ENCODE measurements at regions not wholly inside any gene's neighbourhood (a gene's known extent, or its start where the extent isn't known, plus 50 kb on each side); places are given as distances from the start of the nearest gene placed in this dataset.

- no peak for ATAC-seq (replicated peaks in 1 of 4)
- no peak overlapping the region for H3K27ac ChIP-seq (ENCODE audit: low read length)
- Mint-ChIP-seq H3K4me1 (no peaks in the 10 kb centered on the region), H3K27me3 (peaks cover 0 to 4% of the 10 kb centered on the region in 2 donors), H3K9me3 (peaks cover 0 to 4% (median 0%) of the 10 kb centered on the region in 3 donors), H3K36me3 (no peaks in the 10 kb centered on the region), H3K4me3 (no peak overlapping the region), H3K27ac (no peak overlapping the region)
- no peaks in the 10 kb centered on the region for H3K4me1 ChIP-seq (ENCODE audit: control insufficient read depth in 1 of 2, extremely low read depth in 1 of 2, insufficient read depth in 2 of 2, low read length in 2 of 2)
- no peak for DNase-seq
- no CpG with 5 or more reads among the region's 3 CpGs for WGBS (ENCODE audit: insufficient coverage)
- no peaks in the 10 kb centered on the region for H3K36me3 ChIP-seq (ENCODE audit: control insufficient read depth in 2 of 2, extremely low read depth in 1 of 2, insufficient read depth in 1 of 2, low read length in 1 of 2)
- ChIA-PET POLR2A (no interaction called here), CTCF (no interaction called here)
- H3K9me3 ChIP-seq: no peaks in the 10 kb centered on the region
- H3K27me3 ChIP-seq (replicated peaks in 1 of 2; ENCODE audit: control insufficient read depth in 2 of 2, extremely low read depth in 1 of 2, insufficient read depth in 2 of 2, low read length in 1 of 2): no peaks in the 10 kb centered on the region
- no peak overlapping the region for H3K4me3 ChIP-seq (ENCODE audit: control insufficient read depth in 1 of 2, extremely low read depth in 1 of 2, low read length in 1 of 2)
Observed at GRCh38 chrX:95675794-95676193, 1008.8 kb upstream of the DIAPH2 start.

DNA sequence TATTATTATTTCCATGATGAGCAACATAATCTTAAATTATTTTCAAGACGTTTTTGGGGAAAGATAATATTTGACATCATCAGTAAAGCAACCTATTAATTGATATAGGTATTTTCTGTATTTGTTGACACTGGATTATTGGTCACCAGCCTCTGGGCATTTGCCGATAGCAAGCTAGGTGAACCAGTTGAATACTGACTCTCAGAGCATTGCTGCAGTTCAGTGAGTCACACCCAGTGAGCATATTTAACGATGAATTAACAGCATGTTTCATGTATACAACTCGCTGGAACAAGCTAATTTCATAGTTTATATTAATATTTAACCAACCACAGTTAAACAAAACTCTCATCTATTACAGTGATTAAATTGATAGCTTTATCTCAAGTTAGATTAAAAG is 1006.0 kb upstream of the DIAPH2 start:
- Mint-ChIP-seq H3K4me3 (no peak overlapping the region), H3K4me1 (no peaks in the 10 kb centered on the region), H3K27me3 (peaks cover 0 to 4% of the 10 kb centered on the region in 2 donors), H3K36me3 (no peaks in the 10 kb centered on the region), H3K9me3 (peaks cover 0 to 4% (median 0%) of the 10 kb centered on the region in 3 donors), H3K27ac (no peak overlapping the region)
- Histone ChIP-seq H3K9me3 (no peaks in the 10 kb centered on the region), H3K27me3 (replicated peaks in 1 of 2; ENCODE audit: control insufficient read depth in 2 of 2, extremely low read depth in 1 of 2, insufficient read depth in 2 of 2, low read length in 1 of 2) (no peaks in the 10 kb centered on the region), H3K4me3 (ENCODE audit: control insufficient read depth in 1 of 2, extremely low read depth in 1 of 2, low read length in 1 of 2) (no peak overlapping the region), H3K4me1 (ENCODE audit: control insufficient read depth in 1 of 2, extremely low read depth in 1 of 2, insufficient read depth in 2 of 2, low read length in 2 of 2) (no peaks in the 10 kb centered on the region), H3K27ac (ENCODE audit: low read length) (no peak overlapping the region), H3K36me3 (ENCODE audit: control insufficient read depth in 2 of 2, extremely low read depth in 1 of 2, insufficient read depth in 1 of 2, low read length in 1 of 2) (no peaks in the 10 kb centered on the region)
- ATAC-seq (replicated peaks in 1 of 4): no peak
- ChIA-PET CTCF (no interaction called here), POLR2A (no interaction called here)
- WGBS (ENCODE audit: insufficient coverage): no CpG with 5 or more reads among the region's 4 CpGs
- no peak for DNase-seq

DNA sequence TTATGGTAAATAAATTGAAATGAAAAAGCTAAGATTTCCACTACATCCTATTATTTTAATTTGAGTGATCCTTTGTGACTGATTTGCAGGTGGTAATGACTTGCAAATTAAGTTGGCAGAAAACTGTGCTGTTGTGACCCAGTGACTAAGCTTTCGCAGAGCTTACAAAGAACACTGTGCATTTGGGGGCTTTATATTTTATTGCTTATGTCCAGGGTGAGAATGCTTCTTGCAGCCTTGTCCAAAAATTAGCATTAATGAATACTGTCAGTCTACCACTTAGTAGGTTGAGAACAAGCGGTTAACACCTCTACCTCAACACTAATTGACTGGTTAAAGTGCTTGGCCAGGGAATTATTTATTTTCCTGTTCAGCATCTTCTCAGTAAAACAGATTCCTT is 991.3 kb upstream of the DIAPH2 start:
- no CpG with 5 or more reads among the region's 2 CpGs for WGBS (ENCODE audit: insufficient coverage)
- H3K9me3 Mint-ChIP-seq: peaks cover 0 to 2% (median 0%) of the 10 kb centered on the region in 3 donors
- H3K9me3 ChIP-seq: no peaks in the 10 kb centered on the region
- no peak overlapping the region for H3K4me3 Mint-ChIP-seq
- no peaks in the 10 kb centered on the region for H3K4me1 ChIP-seq (ENCODE audit: control insufficient read depth in 1 of 2, extremely low read depth in 1 of 2, insufficient read depth in 2 of 2, low read length in 2 of 2)
- DNase-seq (no peak), ATAC-seq (replicated peaks in 1 of 4) (no peak)
- CTCF ChIA-PET: no interaction called here
- POLR2A ChIA-PET: no interaction called here
- no peaks in the 10 kb centered on the region for H3K36me3 ChIP-seq (ENCODE audit: control insufficient read depth in 2 of 2, extremely low read depth in 1 of 2, insufficient read depth in 1 of 2, low read length in 1 of 2)
- H3K27ac Mint-ChIP-seq: no peak overlapping the region
- H3K4me1 Mint-ChIP-seq: no peaks in the 10 kb centered on the region
- H3K36me3 Mint-ChIP-seq: no peaks in the 10 kb centered on the region
- H3K27me3 Mint-ChIP-seq: no peaks in the 10 kb centered on the region
- H3K4me3 ChIP-seq (ENCODE audit: control insufficient read depth in 1 of 2, extremely low read depth in 1 of 2, low read length in 1 of 2): no peak overlapping the region
- no peaks in the 10 kb centered on the region for H3K27me3 ChIP-seq (replicated peaks in 1 of 2; ENCODE audit: control insufficient read depth in 2 of 2, extremely low read depth in 1 of 2, insufficient read depth in 2 of 2, low read length in 1 of 2)
- no peak overlapping the region for H3K27ac ChIP-seq (ENCODE audit: low read length)

DNA sequence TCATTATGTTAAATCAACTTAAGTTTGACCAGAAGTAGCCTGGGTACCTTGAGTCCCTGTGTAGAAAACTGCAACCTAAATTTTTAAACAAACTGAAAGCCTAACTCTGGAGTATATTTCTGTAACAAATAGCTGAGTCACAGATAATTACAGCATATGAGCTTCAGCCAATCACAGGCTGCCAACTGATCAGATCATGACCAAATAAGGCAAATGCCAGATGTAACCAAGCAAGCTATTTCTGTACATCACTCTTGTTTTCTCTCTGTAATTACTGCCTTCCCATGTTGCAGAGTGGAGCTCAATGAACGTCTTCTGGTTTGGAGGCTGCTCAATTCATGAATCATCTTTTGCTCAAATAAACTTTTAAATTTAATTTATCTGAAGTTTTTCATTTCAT is 980.9 kb upstream of the DIAPH2 start:
- Mint-ChIP-seq H3K4me1 (no peaks in the 10 kb centered on the region), H3K27me3 (peaks cover 0 to 11% of the 10 kb centered on the region in 2 donors), H3K9me3 (peaks cover 6 to 20% (median 8%) of the 10 kb centered on the region in 3 donors), H3K27ac (no peak overlapping the region), H3K4me3 (no peak overlapping the region), H3K36me3 (no peaks in the 10 kb centered on the region)
- Histone ChIP-seq H3K27me3 (replicated peaks in 1 of 2; ENCODE audit: control insufficient read depth in 2 of 2, extremely low read depth in 1 of 2, insufficient read depth in 2 of 2, low read length in 1 of 2) (no peaks in the 10 kb centered on the region), H3K9me3 (no peaks in the 10 kb centered on the region), H3K36me3 (ENCODE audit: control insufficient read depth in 2 of 2, extremely low read depth in 1 of 2, insufficient read depth in 1 of 2, low read length in 1 of 2) (no peaks in the 10 kb centered on the region), H3K27ac (ENCODE audit: low read length) (no peak overlapping the region), H3K4me3 (ENCODE audit: control insufficient read depth in 1 of 2, extremely low read depth in 1 of 2, low read length in 1 of 2) (no peak overlapping the region), H3K4me1 (ENCODE audit: control insufficient read depth in 1 of 2, extremely low read depth in 1 of 2, insufficient read depth in 2 of 2, low read length in 2 of 2) (no peaks in the 10 kb centered on the region)
- ChIA-PET POLR2A (no interaction called here), CTCF (no interaction called here)
- no peak for DNase-seq
- WGBS (ENCODE audit: insufficient coverage): no CpG with 5 or more reads among the region's 1 CpG
- no peak for ATAC-seq (replicated peaks in 1 of 4)

DNA sequence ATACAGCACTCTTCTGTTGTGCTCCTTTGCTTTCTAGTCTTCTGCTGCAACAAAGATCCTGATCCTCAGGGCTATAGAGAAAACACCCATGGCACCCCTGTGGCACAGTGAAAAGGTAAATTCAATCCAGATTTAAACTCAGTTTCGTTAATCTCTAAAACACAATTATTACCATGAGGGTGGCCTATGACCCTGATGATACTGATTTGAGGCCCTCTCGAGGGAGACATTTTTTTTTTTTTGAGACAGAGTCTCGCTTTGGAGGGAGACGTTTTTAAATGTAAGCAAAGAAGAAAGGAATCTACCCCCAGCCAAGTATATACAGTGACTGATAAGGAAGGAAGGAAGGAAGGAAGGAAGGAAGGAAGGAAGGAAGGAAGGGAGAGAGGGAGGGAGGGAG is 967.8 kb upstream of the DIAPH2 start:
- ATAC-seq (replicated peaks in 1 of 4) (no peak), DNase-seq (no peak)
- no peaks in the 10 kb centered on the region for H3K27me3 ChIP-seq (replicated peaks in 1 of 2; ENCODE audit: control insufficient read depth in 2 of 2, extremely low read depth in 1 of 2, insufficient read depth in 2 of 2, low read length in 1 of 2)
- no peak overlapping the region for H3K4me3 Mint-ChIP-seq
- CTCF ChIA-PET: no interaction called here
- H3K9me3 ChIP-seq: no peaks in the 10 kb centered on the region
- H3K4me1 ChIP-seq (ENCODE audit: control insufficient read depth in 1 of 2, extremely low read depth in 1 of 2, insufficient read depth in 2 of 2, low read length in 2 of 2): no peaks in the 10 kb centered on the region
- H3K27ac ChIP-seq (ENCODE audit: low read length): no peak overlapping the region
- H3K36me3 Mint-ChIP-seq: no peaks in the 10 kb centered on the region
- WGBS (ENCODE audit: insufficient coverage): no CpG with 5 or more reads among the region's 4 CpGs
- no peaks in the 10 kb centered on the region for H3K36me3 ChIP-seq (ENCODE audit: control insufficient read depth in 2 of 2, extremely low read depth in 1 of 2, insufficient read depth in 1 of 2, low read length in 1 of 2)
- peaks cover 0 to 2% (median 0%) of the 10 kb centered on the region in 3 donors for H3K9me3 Mint-ChIP-seq
- no peaks in the 10 kb centered on the region for H3K4me1 Mint-ChIP-seq
- H3K4me3 ChIP-seq (ENCODE audit: control insufficient read depth in 1 of 2, extremely low read depth in 1 of 2, low read length in 1 of 2): no peak overlapping the region
- no peak overlapping the region for H3K27ac Mint-ChIP-seq
- POLR2A ChIA-PET: no interaction called here
- H3K27me3 Mint-ChIP-seq: peaks cover 0 to 8% of the 10 kb centered on the region in 2 donors

GRCh38 chrX:95718746-95719145 is 965.9 kb upstream of the DIAPH2 start:
- Mint-ChIP-seq H3K36me3 (no peaks in the 10 kb centered on the region), H3K4me3 (no peak overlapping the region), H3K9me3 (peaks cover 0 to 2% (median 0%) of the 10 kb centered on the region in 3 donors), H3K27me3 (peaks cover 0 to 8% of the 10 kb centered on the region in 2 donors), H3K27ac (no peak overlapping the region), H3K4me1 (no peaks in the 10 kb centered on the region)
- Histone ChIP-seq H3K9me3 (no peaks in the 10 kb centered on the region), H3K27ac (ENCODE audit: low read length) (no peak overlapping the region), H3K36me3 (ENCODE audit: control insufficient read depth in 2 of 2, extremely low read depth in 1 of 2, insufficient read depth in 1 of 2, low read length in 1 of 2) (no peaks in the 10 kb centered on the region), H3K4me3 (ENCODE audit: control insufficient read depth in 1 of 2, extremely low read depth in 1 of 2, low read length in 1 of 2) (no peak overlapping the region), H3K4me1 (ENCODE audit: control insufficient read depth in 1 of 2, extremely low read depth in 1 of 2, insufficient read depth in 2 of 2, low read length in 2 of 2) (no peaks in the 10 kb centered on the region), H3K27me3 (replicated peaks in 1 of 2; ENCODE audit: control insufficient read depth in 2 of 2, extremely low read depth in 1 of 2, insufficient read depth in 2 of 2, low read length in 1 of 2) (no peaks in the 10 kb centered on the region)
- ChIA-PET POLR2A (no interaction called here), CTCF (no interaction called here)
- 20% methylated on average over 1 of the region's 4 CpGs for WGBS (ENCODE audit: insufficient coverage)
- no peak for ATAC-seq (replicated peaks in 1 of 4)
- no peak for DNase-seq

DNA sequence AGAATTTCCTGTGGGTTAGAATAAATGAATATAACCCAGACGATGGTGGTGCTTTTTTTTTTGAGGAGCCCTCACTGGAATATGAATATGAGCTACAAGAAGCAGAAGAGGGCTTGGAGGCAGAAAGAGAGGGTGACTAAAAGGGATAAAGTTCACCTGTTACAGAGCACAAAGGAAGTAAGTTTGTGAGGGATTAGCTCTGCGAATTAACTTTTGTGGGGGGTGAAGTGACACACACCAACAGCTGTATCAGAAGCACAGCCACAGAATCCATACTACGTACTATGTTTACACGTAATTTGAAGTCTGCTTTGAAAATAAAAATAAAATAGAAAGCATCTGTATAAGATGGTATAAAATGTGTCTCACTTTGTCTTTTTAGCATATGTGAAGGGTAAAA is 963.6 kb upstream of the DIAPH2 start:
- Histone ChIP-seq H3K9me3 (no peaks in the 10 kb centered on the region), H3K4me1 (ENCODE audit: control insufficient read depth in 1 of 2, extremely low read depth in 1 of 2, insufficient read depth in 2 of 2, low read length in 2 of 2) (no peaks in the 10 kb centered on the region), H3K36me3 (ENCODE audit: control insufficient read depth in 2 of 2, extremely low read depth in 1 of 2, insufficient read depth in 1 of 2, low read length in 1 of 2) (no peaks in the 10 kb centered on the region), H3K4me3 (ENCODE audit: control insufficient read depth in 1 of 2, extremely low read depth in 1 of 2, low read length in 1 of 2) (no peak overlapping the region), H3K27ac (ENCODE audit: low read length) (no peak overlapping the region), H3K27me3 (replicated peaks in 1 of 2; ENCODE audit: control insufficient read depth in 2 of 2, extremely low read depth in 1 of 2, insufficient read depth in 2 of 2, low read length in 1 of 2) (no peaks in the 10 kb centered on the region)
- POLR2A ChIA-PET: no interaction called here
- ATAC-seq (replicated peaks in 1 of 4): no peak
- Mint-ChIP-seq H3K4me1 (no peaks in the 10 kb centered on the region), H3K4me3 (no peak overlapping the region), H3K36me3 (no peaks in the 10 kb centered on the region), H3K27ac (no peak overlapping the region), H3K27me3 (peaks cover 0 to 3% of the 10 kb centered on the region in 2 donors), H3K9me3 (peaks cover 0 to 2% (median 0%) of the 10 kb centered on the region in 3 donors)
- DNase-seq: no peak
- WGBS (ENCODE audit: insufficient coverage): no CpG with 5 or more reads among the region's 4 CpGs
- CTCF ChIA-PET: no interaction called here
